Bronchial epithelial cell (primary cell): ENCODE measurements at regions not wholly inside any gene's neighbourhood (a gene's known extent, or its start where the extent isn't known, plus 50 kb on each side); places are given as distances from the start of the nearest gene placed in this dataset.

Source experiments
- DNase-seq: peaks from one replicate; pipeline ENCODE4 v3.0.0-alpha.2; 2010; ENCODE audit warnings: low read depth
- FAIRE-seq: peaks from 2 replicates; lab custom pipeline; 2011; peaks lifted over from hg19 to GRCh38; lab: Jason Lieb, UNC
- H3K27me3 ChIP-seq: 2 replicates; pipeline ENCODE4 v1.5.1; 2011; ENCODE audit warnings: low read length; ENCODE audit not compliant: control insufficient read depth, insufficient read depth
- H3K36me3 ChIP-seq: 2 replicates; pipeline ENCODE4 v1.5.1; 2011; ENCODE audit warnings: low read length; ENCODE audit not compliant: control insufficient read depth, insufficient read depth
- H3K4me3 ChIP-seq: 2 replicates; pipeline ENCODE4 v1.5.1; 2011; ENCODE audit warnings: mild to moderate bottlenecking, low read depth, low read length, control low read depth
- CTCF ChIP-seq: IDR thresholded peaks from 2 replicates; pipeline ENCODE4 v1.5.1; 2011; ENCODE audit warnings: mild to moderate bottlenecking, moderate library complexity, low read length, control low read depth, inconsistent platforms; ENCODE audit not compliant: insufficient read depth, severe bottlenecking

GRCh38 chr3:117756563-117756962 lies 1047.0 kb downstream of the TUSC7 start:
- DNase-seq (no peak), FAIRE-seq (no peak)
- Histone ChIP-seq H3K27me3 (no peaks in the 10 kb centered on the region), H3K36me3 (no peaks in the 10 kb centered on the region), H3K4me3 (no peak overlapping the region)
- TF ChIP-seq CTCF, result no peak

- Histone ChIP-seq H3K36me3 (no peaks in the 10 kb centered on the region), H3K27me3 (no peaks in the 10 kb centered on the region), H3K4me3 (no peak overlapping the region)
- FAIRE-seq (no peak), DNase-seq (peak; percentile 4)
- no peak for TF ChIP-seq CTCF
These were observed 1052.4 kb downstream of the TUSC7 start for GRCh38 chr3:117761703-117762620.

GRCh38 chr3:117762621-117763037 lies 1053.0 kb downstream of the TUSC7 start:
- no peak overlapping the region for H3K4me3 ChIP-seq
- no peaks in the 10 kb centered on the region for H3K36me3 ChIP-seq
- no peaks in the 10 kb centered on the region for H3K27me3 ChIP-seq
- no peak for TF ChIP-seq CTCF
- FAIRE-seq (no peak), DNase-seq (peak; percentile 41)

GRCh38 chr3:117763561-117763960 lies 1054.0 kb downstream of the TUSC7 start:
- no peak for TF ChIP-seq CTCF
- FAIRE-seq, result no peak
- no peak overlapping the region for H3K4me3 ChIP-seq

GRCh38 chr3:117768581-117768980 lies 1059.0 kb downstream of the TUSC7 start:
- no peaks in the 10 kb centered on the region for H3K27me3 ChIP-seq

More at GRCh38 chr3:117763561-117763960, 1054.0 kb downstream of the TUSC7 start:
- H3K36me3 ChIP-seq, result no peaks in the 10 kb centered on the region
- no peaks in the 10 kb centered on the region for H3K27me3 ChIP-seq
- no peak for DNase-seq

More at GRCh38 chr3:117768581-117768980, 1059.0 kb downstream of the TUSC7 start:
- no peaks in the 10 kb centered on the region for H3K36me3 ChIP-seq
- DNase-seq (no peak), FAIRE-seq (no peak)
- TF ChIP-seq CTCF, result no peak
- no peak overlapping the region for H3K4me3 ChIP-seq
